Liver (tissue), 3 donors: ENCODE measurements at regions not wholly inside any gene's neighbourhood (a gene's known extent, or its start where the extent isn't known, plus 50 kb on each side); places are given as distances from the start of the nearest gene placed in this dataset.
A peak's percentile ranks its signal among the peaks of the same experiment; 100 is the strongest.

Experiments
- ATF3 ChIP-seq: IDR thresholded peaks from 2 replicates; pipeline ENCODE4 v1.6.1; 2016; ENCODE audit warnings: antibody characterized with exemption
- CTCF ChIP-seq: fragments of 150-350 bp; IDR thresholded peaks from 2 replicates; pipeline ENCODE4 v1.5.1; 2017; ENCODE audit warnings: improper control_type of control experiment, low read depth, low read length; ENCODE audit not compliant: missing input control
- EGR1 ChIP-seq, 2 donors: IDR thresholded peaks; 2 replicates each; pipeline ENCODE4 v1.6.1; 2016 to 2018; ENCODE audit warnings: antibody characterized with exemption in 2 of 2, low read depth in 2 of 2
- JUND ChIP-seq, 2 donors: IDR thresholded peaks; 2 replicates each; pipeline ENCODE4 v1.6.1; 2016; ENCODE audit warnings: antibody characterized with exemption in 2 of 2
- MAX ChIP-seq: IDR thresholded peaks from 2 replicates; pipeline ENCODE4 v1.6.1; 2016; ENCODE audit warnings: antibody characterized with exemption
- SP1 ChIP-seq: IDR thresholded peaks from 2 replicates; pipeline ENCODE4 v1.6.1; 2018; ENCODE audit warnings: antibody characterized with exemption, mild to moderate bottlenecking
- TAF1 ChIP-seq: conservative IDR thresholded peaks from 2 replicates; pipeline ENCODE4 v1.6.1; 2016; ENCODE audit warnings: antibody characterized with exemption, mild to moderate bottlenecking
- YY1 ChIP-seq: IDR thresholded peaks from 2 replicates; pipeline ENCODE4 v1.6.1; 2016; ENCODE audit warnings: antibody characterized with exemption, mild to moderate bottlenecking
- ZBTB33 ChIP-seq: IDR thresholded peaks from 2 replicates; pipeline ENCODE4 v1.6.1; 2016; ENCODE audit warnings: antibody characterized with exemption
- donor health status: healthy.
- donor health status: healthy.

- no peak for TF ChIP-seq CTCF
- peak; percentile 49 for TF ChIP-seq YY1
- peak; percentile 2 to 70 for TF ChIP-seq EGR1 (IDR thresholded peaks at IDR 0.05; ENCODE audit: low read depth in 2 of 2)
- no peak for TF ChIP-seq TAF1
- peak; percentile 69 for TF ChIP-seq SP1
- no peak for TF ChIP-seq JUND (IDR thresholded peaks at IDR 0.05)
- no peak for TF ChIP-seq ATF3
- peak; percentile 77 for TF ChIP-seq MAX
- no peak for TF ChIP-seq ZBTB33
These were observed 86.8 kb downstream of the RFLNA start for GRCh38 chr12:124381456-124382296.
